ENCODE measurements at regions not wholly inside any gene's neighbourhood (a gene's known extent, or its start where the extent isn't known, plus 50 kb on each side); places are given as distances from the start of the nearest gene placed in this dataset.
"Not testable (repeated sequence)": the region's sequence is repeated elsewhere in the genome, so short reads cannot be mapped to it uniquely, and the experiment has no call there.

GRCh38 chr9:104345061-104345460 lies 159.0 kb upstream of the OR13F1 start:
- Histone ChIP-seq H3K9me3 (ENCODE audit: control insufficient read depth in 2 of 3, low read length in 3 of 3) (no peaks in the 10 kb centered on the region), H3K27me3 (ENCODE audit: control insufficient read depth in 2 of 2, insufficient read depth in 2 of 2, low read length in 2 of 2) (no peaks in the 10 kb centered on the region), H3K4me3 (ENCODE audit: low read length) (no peak overlapping the region), H3K4me1 (ENCODE audit: control insufficient read depth in 2 of 2, insufficient read depth in 2 of 2, low read length in 2 of 2) (no peaks in the 10 kb centered on the region), H3K27ac (ENCODE audit: low read depth, low read length) (no peak overlapping the region), H3K36me3 (ENCODE audit: control insufficient read depth in 2 of 3, insufficient read depth in 3 of 3, low read length in 3 of 3) (no peaks in the 10 kb centered on the region)
- Mint-ChIP-seq H3K9me3 (peaks cover 0 to 8% (median 0%) of the 10 kb centered on the region in 11 donors), H3K36me3 (no peaks in the 10 kb centered on the region), H3K27me3 (no peaks in the 10 kb centered on the region), H3K27ac (no peak overlapping the region), H3K4me1 (no peaks in the 10 kb centered on the region), H3K4me3 (no peak overlapping the region)
- ChIA-PET POLR2A (no interaction called here), CTCF (no interaction called here)
- DNase-seq (no peak), ATAC-seq (no peak)
- intact Hi-C loops (cut with micrococcal nuclease) = no loop called here

- H3K4me3 Mint-ChIP-seq = no peak overlapping the region
- H3K27ac Mint-ChIP-seq = no peak overlapping the region
- ChIA-PET CTCF (no interaction called here), POLR2A (no interaction called here)
- H3K36me3 Mint-ChIP-seq = no peaks in the 10 kb centered on the region
- DNase-seq (no peak), ATAC-seq (no peak)
- no peak overlapping the region for H3K4me3 ChIP-seq (ENCODE audit: low read length)
- H3K4me1 Mint-ChIP-seq = no peaks in the 10 kb centered on the region
- intact Hi-C loops (cut with micrococcal nuclease) = no loop called here
- no peak overlapping the region for H3K27ac ChIP-seq (ENCODE audit: low read depth, low read length)
- no peaks in the 10 kb centered on the region for H3K27me3 Mint-ChIP-seq
- H3K27me3 ChIP-seq (ENCODE audit: control insufficient read depth in 2 of 2, insufficient read depth in 2 of 2, low read length in 2 of 2) = no peaks in the 10 kb centered on the region
- H3K9me3 Mint-ChIP-seq = peaks cover 0 to 2% (median 0%) of the 10 kb centered on the region in 11 donors
- H3K9me3 ChIP-seq (ENCODE audit: control insufficient read depth in 2 of 3, low read length in 3 of 3) = no peaks in the 10 kb centered on the region
- no peaks in the 10 kb centered on the region for H3K4me1 ChIP-seq (ENCODE audit: control insufficient read depth in 2 of 2, insufficient read depth in 2 of 2, low read length in 2 of 2)
- H3K36me3 ChIP-seq (ENCODE audit: control insufficient read depth in 2 of 3, insufficient read depth in 3 of 3, low read length in 3 of 3) = no peaks in the 10 kb centered on the region
These were observed 153.5 kb upstream of the OR13F1 start for GRCh38 chr9:104350541-104350940.

GRCh38 chr9:104351726-104352125 lies 152.3 kb upstream of the OR13F1 start:
- H3K4me1 Mint-ChIP-seq = no peaks in the 10 kb centered on the region
- ATAC-seq = no peak
- CTCF ChIA-PET = no interaction called here
- POLR2A ChIA-PET = no interaction called here
- H3K27ac ChIP-seq (ENCODE audit: low read depth, low read length) = no peak overlapping the region
- H3K27ac Mint-ChIP-seq = no peak overlapping the region
- H3K4me3 ChIP-seq (ENCODE audit: low read length) = no peak overlapping the region
- intact Hi-C loops (cut with micrococcal nuclease) = no loop called here
- H3K4me3 Mint-ChIP-seq = no peak overlapping the region
- H3K4me1 ChIP-seq (ENCODE audit: control insufficient read depth in 2 of 2, insufficient read depth in 2 of 2, low read length in 2 of 2) = no peaks in the 10 kb centered on the region
- H3K27me3 Mint-ChIP-seq = no peaks in the 10 kb centered on the region
- no peaks in the 10 kb centered on the region for H3K36me3 ChIP-seq (ENCODE audit: control insufficient read depth in 2 of 3, insufficient read depth in 3 of 3, low read length in 3 of 3)
- H3K9me3 Mint-ChIP-seq = peaks cover 0 to 2% (median 0%) of the 10 kb centered on the region in 11 donors
- DNase-seq = no peak
- H3K36me3 Mint-ChIP-seq = no peaks in the 10 kb centered on the region
- no peaks in the 10 kb centered on the region for H3K9me3 ChIP-seq (ENCODE audit: control insufficient read depth in 2 of 3, low read length in 3 of 3)
- no peaks in the 10 kb centered on the region for H3K27me3 ChIP-seq (ENCODE audit: control insufficient read depth in 2 of 2, insufficient read depth in 2 of 2, low read length in 2 of 2)

- intact Hi-C loops (cut with micrococcal nuclease) = no loop called here
- peaks cover 0 to 10% (median 2%) of the 10 kb centered on the region in 11 donors for H3K9me3 Mint-ChIP-seq
These were observed 142.9 kb upstream of the OR13F1 start for GRCh38 chr9:104361207-104361606.

GRCh38 chr9:104362912-104363472 lies 141.1 kb upstream of the OR13F1 start:
- Histone ChIP-seq H3K9me3 (ENCODE audit: control insufficient read depth in 2 of 3, low read length in 3 of 3) (no peaks in the 10 kb centered on the region), H3K4me1 (ENCODE audit: control insufficient read depth in 2 of 2, insufficient read depth in 2 of 2, low read length in 2 of 2) (no peaks in the 10 kb centered on the region), H3K27ac (ENCODE audit: low read depth, low read length) (no peak overlapping the region), H3K36me3 (ENCODE audit: control insufficient read depth in 2 of 3, insufficient read depth in 3 of 3, low read length in 3 of 3) (no peaks in the 10 kb centered on the region), H3K27me3 (ENCODE audit: control insufficient read depth in 2 of 2, insufficient read depth in 2 of 2, low read length in 2 of 2) (no peaks in the 10 kb centered on the region), H3K4me3 (ENCODE audit: low read length) (no peak overlapping the region)
- Mint-ChIP-seq H3K27me3 (peaks cover 0 to 3% (median 0%) of the 10 kb centered on the region in 5 donors), H3K36me3 (no peaks in the 10 kb centered on the region), H3K4me3 (no peak overlapping the region), H3K9me3 (peaks cover 0 to 10% (median 2%) of the 10 kb centered on the region in 11 donors), H3K27ac (no peak overlapping the region), H3K4me1 (no peaks in the 10 kb centered on the region)
- CTCF ChIA-PET = no interaction called here
- no peak for ATAC-seq
- POLR2A ChIA-PET = no interaction called here
- no peak for DNase-seq
- intact Hi-C loops (cut with micrococcal nuclease) = no loop called here

More at GRCh38 chr9:104361207-104361606, 142.9 kb upstream of the OR13F1 start:
- Mint-ChIP-seq H3K27me3 (peaks cover 0 to 3% (median 0%) of the 10 kb centered on the region in 5 donors), H3K36me3 (no peaks in the 10 kb centered on the region), H3K4me3 (no peak overlapping the region), H3K27ac (no peak overlapping the region), H3K4me1 (no peaks in the 10 kb centered on the region)
- H3K36me3 ChIP-seq (ENCODE audit: control insufficient read depth in 2 of 3, insufficient read depth in 3 of 3, low read length in 3 of 3) = no peaks in the 10 kb centered on the region
- H3K4me1 ChIP-seq (ENCODE audit: control insufficient read depth in 2 of 2, insufficient read depth in 2 of 2, low read length in 2 of 2) = no peaks in the 10 kb centered on the region
- no peaks in the 10 kb centered on the region for H3K9me3 ChIP-seq (ENCODE audit: control insufficient read depth in 2 of 3, low read length in 3 of 3)
- no peaks in the 10 kb centered on the region for H3K27me3 ChIP-seq (ENCODE audit: control insufficient read depth in 2 of 2, insufficient read depth in 2 of 2, low read length in 2 of 2)
- CTCF ChIA-PET = no interaction called here
- no peak for ATAC-seq
- no peak for DNase-seq
- no peak overlapping the region for H3K27ac ChIP-seq (ENCODE audit: low read depth, low read length)
- H3K4me3 ChIP-seq (ENCODE audit: low read length) = no peak overlapping the region
- POLR2A ChIA-PET = no interaction called here

- intact Hi-C loops (cut with micrococcal nuclease) = no loop called here
- no peaks in the 10 kb centered on the region for H3K4me1 ChIP-seq (ENCODE audit: control insufficient read depth in 2 of 2, insufficient read depth in 2 of 2, low read length in 2 of 2)
- ChIA-PET POLR2A (no interaction called here), CTCF (no interaction called here)
- H3K9me3 ChIP-seq (ENCODE audit: control insufficient read depth in 2 of 3, low read length in 3 of 3) = no peaks in the 10 kb centered on the region
- ATAC-seq (no peak), DNase-seq (no peak)
- no peak overlapping the region for H3K27ac Mint-ChIP-seq
- no peaks in the 10 kb centered on the region for H3K4me1 Mint-ChIP-seq
- no peaks in the 10 kb centered on the region for H3K27me3 ChIP-seq (ENCODE audit: control insufficient read depth in 2 of 2, insufficient read depth in 2 of 2, low read length in 2 of 2)
- H3K27me3 Mint-ChIP-seq = peaks cover 0 to 5% (median 0%) of the 10 kb centered on the region in 5 donors
- H3K4me3 Mint-ChIP-seq = no peak overlapping the region
- H3K36me3 ChIP-seq (ENCODE audit: control insufficient read depth in 2 of 3, insufficient read depth in 3 of 3, low read length in 3 of 3) = no peaks in the 10 kb centered on the region
- H3K27ac ChIP-seq (ENCODE audit: low read depth, low read length) = no peak overlapping the region
- H3K4me3 ChIP-seq (ENCODE audit: low read length) = no peak overlapping the region
- H3K36me3 Mint-ChIP-seq = no peaks in the 10 kb centered on the region
- H3K9me3 Mint-ChIP-seq = peaks cover 0 to 13% (median 2%) of the 10 kb centered on the region in 11 donors
These were observed 136.6 kb upstream of the OR13F1 start for GRCh38 chr9:104367507-104367906.

- DNase-seq; H3K27ac Mint-ChIP-seq; H3K27me3 ChIP-seq (ENCODE audit: control insufficient read depth in 2 of 2, insufficient read depth in 2 of 2, low read length in 2 of 2); H3K27me3 Mint-ChIP-seq; H3K27ac ChIP-seq (ENCODE audit: low read depth, low read length); intact Hi-C loops (cut with micrococcal nuclease); H3K36me3 Mint-ChIP-seq; H3K4me3 ChIP-seq (ENCODE audit: low read length); H3K9me3 ChIP-seq (ENCODE audit: control insufficient read depth in 2 of 3, low read length in 3 of 3); H3K4me3 Mint-ChIP-seq; H3K36me3 ChIP-seq (ENCODE audit: control insufficient read depth in 2 of 3, insufficient read depth in 3 of 3, low read length in 3 of 3); CTCF ChIA-PET; ATAC-seq; H3K4me1 ChIP-seq (ENCODE audit: control insufficient read depth in 2 of 2, insufficient read depth in 2 of 2, low read length in 2 of 2); POLR2A ChIA-PET; H3K4me1 Mint-ChIP-seq: not testable (repeated sequence)
- peaks cover 0 to 13% (median 2%) of the 10 kb centered on the region in 11 donors for H3K9me3 Mint-ChIP-seq
These were observed 135.7 kb upstream of the OR13F1 start for GRCh38 chr9:104368318-104368717.
